ENCODE measurements at regions not wholly inside any gene's neighbourhood (a gene's known extent, or its start where the extent isn't known, plus 50 kb on each side); places are given as distances from the start of the nearest gene placed in this dataset.

GRCh38 chr3:7950890-7951289 lies 550.7 kb upstream of the LMCD1 start:
- POLR2A ChIA-PET (ENCODE audit: low non-redundant PET) = no interaction called here
- TF ChIP-seq CTCF (conservative IDR thresholded peaks at IDR 0.05; ENCODE audit: low read depth, low read length) (no peak), EZH2 (IDR thresholded peaks at IDR 0.05; ENCODE audit: borderline replicate concordance, low read depth, low read length, poor library complexity, severe bottlenecking) (no peak)
- H3K4me3 ChIP-seq (ENCODE audit: low read depth, low read length, poor library complexity, severe bottlenecking) = no peak overlapping the region
- H3K27me3 ChIP-seq (replicated peaks; ENCODE audit: insufficient read depth, low read depth, low read length, poor library complexity) = no peaks in the 10 kb centered on the region
- no peaks in the 10 kb centered on the region for H3K9me3 ChIP-seq (ENCODE audit: low read depth, low read length, poor library complexity, severe bottlenecking)
- CTCF ChIA-PET = no interaction called here
- no TSS peak for BruUV-seq (replicated peaks)
- no peaks in the 10 kb centered on the region for H3K36me3 ChIP-seq (ENCODE audit: insufficient read depth, low read length, poor library complexity, severe bottlenecking)
- no peak for DNase-seq (ENCODE audit: low spot score)
- H3K4me1 ChIP-seq (ENCODE audit: insufficient read depth, low read length, poor library complexity, severe bottlenecking) = no peaks in the 10 kb centered on the region
- intact Hi-C loops (cut with micrococcal nuclease; ENCODE audit: unreplicated experiment) = no loop called here
- H3K27ac ChIP-seq (ENCODE audit: low read depth, low read length, poor library complexity, severe bottlenecking) = no peak overlapping the region

- H3K36me3 ChIP-seq (ENCODE audit: insufficient read depth, low read length, poor library complexity, severe bottlenecking) = no peaks in the 10 kb centered on the region
- intact Hi-C loops (cut with micrococcal nuclease; ENCODE audit: unreplicated experiment) = no loop called here
- DNase-seq (ENCODE audit: low spot score) = no peak
- H3K4me1 ChIP-seq (ENCODE audit: insufficient read depth, low read length, poor library complexity, severe bottlenecking) = no peaks in the 10 kb centered on the region
- H3K9me3 ChIP-seq (ENCODE audit: low read depth, low read length, poor library complexity, severe bottlenecking) = no peaks in the 10 kb centered on the region
- TF ChIP-seq EZH2 (IDR thresholded peaks at IDR 0.05; ENCODE audit: borderline replicate concordance, low read depth, low read length, poor library complexity, severe bottlenecking) = no peak
- TF ChIP-seq CTCF (conservative IDR thresholded peaks at IDR 0.05; ENCODE audit: low read depth, low read length) = no peak
- H3K27me3 ChIP-seq (replicated peaks; ENCODE audit: insufficient read depth, low read depth, low read length, poor library complexity) = peaks cover 5% of the 10 kb centered on the region
- H3K4me3 ChIP-seq (ENCODE audit: low read depth, low read length, poor library complexity, severe bottlenecking) = no peak overlapping the region
- no peak overlapping the region for H3K27ac ChIP-seq (ENCODE audit: low read depth, low read length, poor library complexity, severe bottlenecking)
- ChIA-PET POLR2A (ENCODE audit: low non-redundant PET) (no interaction called here), CTCF (no interaction called here)
- BruUV-seq (replicated peaks) = no TSS peak
Observed at GRCh38 chr3:7953449-7954014, 548.1 kb upstream of the LMCD1 start.

GRCh38 chr3:7957024-7957423 lies 544.6 kb upstream of the LMCD1 start:
- no peaks in the 10 kb centered on the region for H3K9me3 ChIP-seq (ENCODE audit: low read depth, low read length, poor library complexity, severe bottlenecking)
- DNase-seq (ENCODE audit: low spot score) = no peak
- ChIA-PET CTCF (no interaction called here), POLR2A (ENCODE audit: low non-redundant PET) (no interaction called here)
- no peaks in the 10 kb centered on the region for H3K4me1 ChIP-seq (ENCODE audit: insufficient read depth, low read length, poor library complexity, severe bottlenecking)
- no peaks in the 10 kb centered on the region for H3K36me3 ChIP-seq (ENCODE audit: insufficient read depth, low read length, poor library complexity, severe bottlenecking)
- intact Hi-C loops (cut with micrococcal nuclease; ENCODE audit: unreplicated experiment) = no loop called here
- no TSS peak for BruUV-seq (replicated peaks)
- no peak overlapping the region for H3K27ac ChIP-seq (ENCODE audit: low read depth, low read length, poor library complexity, severe bottlenecking)
- H3K27me3 ChIP-seq (replicated peaks; ENCODE audit: insufficient read depth, low read depth, low read length, poor library complexity) = peaks cover 10% of the 10 kb centered on the region
- H3K4me3 ChIP-seq (ENCODE audit: low read depth, low read length, poor library complexity, severe bottlenecking) = no peak overlapping the region
- TF ChIP-seq CTCF (conservative IDR thresholded peaks at IDR 0.05; ENCODE audit: low read depth, low read length) = no peak
- no peak for TF ChIP-seq EZH2 (IDR thresholded peaks at IDR 0.05; ENCODE audit: borderline replicate concordance, low read depth, low read length, poor library complexity, severe bottlenecking)

All from A673 (cell line).